Effector memory CD4-positive, alpha-beta T cell (primary cell): ENCODE measurements at regions not wholly inside any gene's neighbourhood (a gene's known extent, or its start where the extent isn't known, plus 50 kb on each side); places are given as distances from the start of the nearest gene placed in this dataset.

Source experiments
- DNase-seq, 3 donors: peaks; one replicate each; pipeline ENCODE4 v3.0.0-alpha.2; 2020
- H3K27ac ChIP-seq: 2 replicates; pipeline ENCODE4 v1.7.0; 2013; ENCODE audit warnings: mild to moderate bottlenecking, low read length, moderate library complexity; ENCODE audit not compliant: insufficient read depth, poor library complexity, severe bottlenecking
- H3K27me3 ChIP-seq: replicated peaks from 2 replicates; pipeline ENCODE4 v1.7.0; 2013; ENCODE audit warnings: mild to moderate bottlenecking, low read length; ENCODE audit not compliant: insufficient read depth, control insufficient read depth, poor library complexity, severe bottlenecking
- H3K36me3 ChIP-seq: 2 replicates; pipeline ENCODE4 v1.7.0; 2013; ENCODE audit warnings: mild to moderate bottlenecking, low read length, moderate library complexity; ENCODE audit not compliant: control insufficient read depth, insufficient read depth
- H3K4me1 ChIP-seq: 2 replicates; pipeline ENCODE4 v1.7.0; 2013; ENCODE audit warnings: low read length, mild to moderate bottlenecking; ENCODE audit not compliant: control insufficient read depth, insufficient read depth, poor library complexity, severe bottlenecking
- H3K4me3 ChIP-seq: 2 replicates; pipeline ENCODE4 v1.7.0; 2013; ENCODE audit warnings: low read length, low read depth, mild to moderate bottlenecking; ENCODE audit not compliant: insufficient read depth, poor library complexity, severe bottlenecking
- H3K9me3 ChIP-seq: 2 replicates; pipeline ENCODE4 v1.7.0; 2013; ENCODE audit warnings: mild to moderate bottlenecking, low read length, moderate library complexity; ENCODE audit not compliant: control insufficient read depth

- Histone ChIP-seq H3K9me3 (no peaks in the 10 kb centered on the region), H3K27me3 (no peaks in the 10 kb centered on the region), H3K4me1 (no peaks in the 10 kb centered on the region), H3K27ac (no peak overlapping the region), H3K4me3 (no peak overlapping the region), H3K36me3 (no peaks in the 10 kb centered on the region)
- DNase-seq: no peak
Observed at GRCh38 chr13:73300718-73301425, 242.1 kb downstream of the KLF5 start.

DNA sequence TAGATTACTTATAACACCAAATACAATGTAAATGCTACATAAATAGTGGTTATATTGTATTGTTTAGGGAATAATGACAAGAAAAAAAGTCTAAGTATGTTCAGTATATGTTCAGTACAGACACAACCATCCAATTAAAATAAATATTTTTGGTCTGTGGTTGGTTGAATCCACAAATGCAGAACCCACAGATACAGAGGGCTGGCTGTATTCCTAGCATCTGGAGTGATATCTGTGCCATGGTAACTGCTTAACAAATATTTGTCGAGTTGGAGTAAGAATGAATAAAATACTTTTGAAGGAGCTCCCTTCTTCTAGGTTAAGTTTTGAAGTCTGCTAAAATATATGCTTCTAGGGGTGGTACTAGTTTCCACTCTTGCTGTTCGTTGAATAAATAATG lies 241.0 kb downstream of the KLF5 start:
- H3K27me3 ChIP-seq: no peaks in the 10 kb centered on the region
- no peaks in the 10 kb centered on the region for H3K4me1 ChIP-seq
- H3K4me3 ChIP-seq: no peak overlapping the region
- no peak for DNase-seq
- H3K9me3 ChIP-seq: no peaks in the 10 kb centered on the region
- H3K36me3 ChIP-seq: no peaks in the 10 kb centered on the region
- H3K27ac ChIP-seq: no peak overlapping the region

DNA sequence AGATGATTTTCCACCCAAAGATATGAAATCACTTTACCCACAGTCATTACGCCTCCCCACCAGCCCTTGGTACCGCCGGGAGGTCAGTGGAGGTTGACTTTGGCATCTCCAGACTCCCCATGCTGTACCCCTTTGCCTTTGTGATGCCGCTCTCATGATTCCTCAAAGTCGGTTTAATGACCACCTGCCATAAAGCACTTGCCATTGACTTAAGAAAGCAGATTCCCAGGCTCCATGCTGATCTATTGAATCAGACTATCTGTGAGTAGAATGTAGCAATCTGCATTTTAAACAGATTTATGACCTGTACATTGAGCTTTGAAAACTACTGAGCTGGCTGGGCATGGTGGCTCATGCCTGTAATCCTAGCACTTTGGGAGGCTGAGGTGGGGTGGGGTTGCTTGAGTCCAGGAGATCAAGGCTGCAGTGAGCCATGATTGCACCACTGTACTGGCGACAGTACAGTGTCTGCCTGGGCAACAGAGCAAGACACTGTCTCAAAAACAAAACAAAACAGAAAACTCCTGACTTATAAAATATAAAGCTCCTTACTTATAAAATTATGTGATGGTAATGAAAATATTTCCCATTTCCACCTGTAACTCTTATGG lies 235.2 kb downstream of the KLF5 start:
- DNase-seq: no peak
- no peaks in the 10 kb centered on the region for H3K4me1 ChIP-seq
- no peaks in the 10 kb centered on the region for H3K9me3 ChIP-seq
- H3K4me3 ChIP-seq: no peak overlapping the region
- H3K36me3 ChIP-seq: no peaks in the 10 kb centered on the region
- no peak overlapping the region for H3K27ac ChIP-seq
- no peaks in the 10 kb centered on the region for H3K27me3 ChIP-seq

DNA sequence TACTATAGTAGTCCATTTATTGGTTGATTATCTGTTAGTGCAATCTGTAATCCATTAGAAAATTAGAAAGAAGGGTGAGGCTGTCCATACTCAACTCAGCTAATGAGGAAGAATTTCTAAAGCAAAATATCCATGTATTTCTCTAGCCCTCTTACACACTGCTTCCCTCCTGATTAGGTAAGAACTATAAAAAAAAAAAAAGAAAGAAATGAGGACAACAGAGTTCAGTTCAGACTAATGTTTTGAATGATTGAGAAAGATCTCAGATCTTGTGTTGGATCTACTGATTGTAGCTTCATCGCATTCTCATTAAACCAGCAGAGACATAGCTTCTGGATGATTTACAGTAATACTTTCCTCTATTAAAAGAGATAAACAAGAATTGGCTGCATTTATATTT lies 233.3 kb downstream of the KLF5 start:
- Histone ChIP-seq H3K27me3 (no peaks in the 10 kb centered on the region), H3K4me1 (no peaks in the 10 kb centered on the region), H3K27ac (no peak overlapping the region), H3K9me3 (no peaks in the 10 kb centered on the region), H3K4me3 (no peak overlapping the region), H3K36me3 (no peaks in the 10 kb centered on the region)
- no peak for DNase-seq

DNA sequence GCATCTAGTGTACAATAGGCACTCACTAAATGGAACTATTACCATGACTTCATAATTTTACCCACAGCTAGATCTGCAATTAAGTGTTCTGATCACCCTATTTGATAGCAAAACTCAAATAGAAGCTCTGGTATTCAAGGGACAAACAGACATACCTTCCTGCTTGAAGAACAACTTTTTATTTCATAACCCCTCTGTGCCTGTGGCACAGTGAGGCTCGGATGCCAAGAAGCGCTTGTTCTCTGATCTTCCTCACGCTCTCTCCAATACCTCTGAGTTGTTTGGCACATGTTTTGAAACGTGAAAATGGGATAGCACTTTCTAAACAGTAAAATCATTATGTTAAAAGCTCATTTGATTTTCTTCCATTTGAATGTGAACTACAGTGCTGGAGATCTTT lies 232.0 kb downstream of the KLF5 start:
- no peak for DNase-seq
- Histone ChIP-seq H3K4me3 (no peak overlapping the region), H3K27me3 (no peaks in the 10 kb centered on the region), H3K9me3 (no peaks in the 10 kb centered on the region), H3K27ac (no peak overlapping the region), H3K36me3 (no peaks in the 10 kb centered on the region), H3K4me1 (no peaks in the 10 kb centered on the region)

DNA sequence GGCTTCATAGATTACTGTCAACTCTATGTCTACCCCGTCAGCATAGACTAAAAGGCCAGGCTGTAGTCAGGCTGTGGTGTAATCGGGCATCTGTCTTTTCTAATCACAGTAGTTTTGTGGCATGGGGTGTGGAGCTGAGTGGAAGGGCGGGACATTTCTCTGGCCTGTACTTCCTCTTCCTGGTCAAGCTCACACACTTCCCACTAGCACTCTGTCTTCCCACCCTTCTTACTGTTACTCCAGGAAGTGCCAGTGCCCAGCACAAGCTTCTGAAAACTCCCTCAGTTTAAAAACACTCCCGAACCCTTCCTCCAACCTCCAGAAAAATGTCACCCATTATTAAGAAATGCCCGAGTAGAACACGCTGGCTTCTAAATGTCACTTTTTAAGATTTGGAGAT lies 229.8 kb downstream of the KLF5 start:
- no peak for DNase-seq
- Histone ChIP-seq H3K27me3 (no peaks in the 10 kb centered on the region), H3K27ac (no peak overlapping the region), H3K9me3 (no peaks in the 10 kb centered on the region), H3K4me3 (no peak overlapping the region), H3K4me1 (no peaks in the 10 kb centered on the region), H3K36me3 (no peaks in the 10 kb centered on the region)

DNA sequence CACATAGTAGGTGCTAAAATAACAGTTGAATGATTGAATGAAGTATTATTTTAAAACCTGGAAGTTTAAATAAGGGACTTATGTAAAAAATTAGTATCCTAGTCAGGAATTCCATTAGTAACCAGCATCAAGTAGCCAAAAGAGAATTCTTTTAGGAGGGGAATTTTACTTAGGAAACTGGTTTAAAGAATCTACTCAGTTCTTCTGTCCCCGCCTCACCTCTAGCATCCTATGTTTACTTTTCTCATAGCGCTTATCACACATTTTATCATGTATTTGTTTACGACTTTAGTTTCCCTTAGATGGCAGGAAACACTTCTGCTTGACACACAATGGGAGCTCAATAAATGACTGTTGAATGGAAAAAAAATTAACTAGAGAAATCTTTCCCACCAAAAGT lies 229.0 kb downstream of the KLF5 start:
- Histone ChIP-seq H3K4me1 (no peaks in the 10 kb centered on the region), H3K4me3 (no peak overlapping the region), H3K27ac (no peak overlapping the region), H3K9me3 (no peaks in the 10 kb centered on the region), H3K27me3 (no peaks in the 10 kb centered on the region), H3K36me3 (no peaks in the 10 kb centered on the region)
- DNase-seq: no peak

GRCh38 chr13:73286942-73287620 lies 228.3 kb downstream of the KLF5 start:
- no peak overlapping the region for H3K27ac ChIP-seq
- DNase-seq: no peak

DNA sequence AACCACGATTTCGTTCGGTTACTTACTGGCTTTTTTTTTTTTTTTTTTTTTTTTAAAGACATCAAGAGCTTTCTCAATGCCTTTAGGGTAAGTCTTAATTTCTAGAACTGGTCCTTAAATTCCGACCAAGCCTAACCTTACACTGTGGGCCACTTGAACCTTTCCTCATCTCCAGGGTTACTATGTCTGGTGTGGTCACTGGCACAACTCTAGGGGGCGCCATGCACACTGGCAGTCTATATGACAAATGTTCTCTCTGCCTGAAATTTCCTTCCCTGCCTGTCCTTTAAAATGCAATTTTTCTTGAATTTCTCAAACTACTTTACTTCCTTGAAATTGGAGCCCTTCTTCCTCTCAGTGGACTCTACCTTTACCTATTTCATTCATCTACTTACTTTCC lies 227.4 kb downstream of the KLF5 start:
- Histone ChIP-seq H3K27me3 (no peaks in the 10 kb centered on the region), H3K9me3 (no peaks in the 10 kb centered on the region), H3K36me3 (no peaks in the 10 kb centered on the region), H3K27ac (no peak overlapping the region), H3K4me3 (no peak overlapping the region), H3K4me1 (no peaks in the 10 kb centered on the region)
- no peak for DNase-seq

More at GRCh38 chr13:73286942-73287620, 228.3 kb downstream of the KLF5 start:
- no peaks in the 10 kb centered on the region for H3K4me1 ChIP-seq
- no peaks in the 10 kb centered on the region for H3K9me3 ChIP-seq
- H3K36me3 ChIP-seq: no peaks in the 10 kb centered on the region
- H3K27me3 ChIP-seq: no peaks in the 10 kb centered on the region
- H3K4me3 ChIP-seq: no peak overlapping the region
